WTC11 (cell line): ENCODE measurements at regions not wholly inside any gene's neighbourhood (a gene's known extent, or its start where the extent isn't known, plus 50 kb on each side); places are given as distances from the start of the nearest gene placed in this dataset.
"Not testable (repeated sequence)": the region's sequence is repeated elsewhere in the genome, so short reads cannot be mapped to it uniquely, and the experiment has no call there.

Source experiments
- CDX4 ChIP-seq: fragments of 250-450 bp; sonication (Bioruptor Pico); IDR thresholded peaks from 2 replicates; pipeline ENCODE4 v1.9.0; 2021; ENCODE audit warnings: moderate library complexity, mild to moderate bottlenecking, inconsistent platforms, borderline replicate concordance
- ELF4 ChIP-seq: sonication (generic); formaldehyde crosslinking; IDR thresholded peaks from 2 replicates; pipeline ENCODE4 v1.8.1; 2022; ENCODE audit warnings: low read depth, mild to moderate bottlenecking, moderate library complexity, missing genetic modification reagents
- FOXK1 ChIP-seq: sonication (generic); formaldehyde crosslinking; IDR thresholded peaks from 2 replicates; pipeline ENCODE4 v1.8.0; 2022; ENCODE audit warnings: mild to moderate bottlenecking, moderate library complexity, missing genetic modification reagents
- SMAD3 ChIP-seq: sonication (generic); formaldehyde crosslinking; IDR thresholded peaks from 2 replicates; pipeline ENCODE4 v1.8.0; 2022; ENCODE audit warnings: missing genetic modification reagents, mild to moderate bottlenecking, borderline replicate concordance
- SOX15 ChIP-seq: fragments of 250-450 bp; sonication (Bioruptor Pico); IDR thresholded peaks from 2 replicates; pipeline ENCODE4 v1.9.0; 2021; ENCODE audit warnings: mild to moderate bottlenecking
- TEAD4 ChIP-seq: sonication (generic); formaldehyde crosslinking; IDR thresholded peaks from 2 replicates; pipeline ENCODE4 v1.8.0; 2022; ENCODE audit warnings: mild to moderate bottlenecking, missing genetic modification reagents
- ZNF416 ChIP-seq: fragments of 250-450 bp; sonication (Bioruptor Pico); IDR thresholded peaks from 2 replicates; pipeline ENCODE4 v1.9.0; 2021; ENCODE audit warnings: mild to moderate bottlenecking, inconsistent platforms
- TF ChIP-seq, protein P1 (sequence below): fragments of 200-600 bp; IDR thresholded peaks from 2 replicates; pipeline ENCODE4 v1.8.0; 2022; ENCODE audit warnings: antibody characterized with exemption
- TF ChIP-seq, protein P2 (sequence below): sonication (generic); formaldehyde crosslinking; IDR thresholded peaks from 2 replicates; pipeline ENCODE4 v1.8.0; 2022; ENCODE audit warnings: mild to moderate bottlenecking, missing genetic modification reagents

GRCh38 chr13:37172226-37172625 lies 66.8 kb upstream of the CSNK1A1L start:
- TF ChIP-seq CDX4; FOXK1 (CRISPR knock-in tag); ELF4 (CRISPR knock-in tag); ZNF416; SOX15 (CRISPR knock-in tag); TEAD4 (CRISPR knock-in tag); SMAD3 (CRISPR knock-in tag): not testable (repeated sequence)
- TF ChIP-seq, protein P1, sequence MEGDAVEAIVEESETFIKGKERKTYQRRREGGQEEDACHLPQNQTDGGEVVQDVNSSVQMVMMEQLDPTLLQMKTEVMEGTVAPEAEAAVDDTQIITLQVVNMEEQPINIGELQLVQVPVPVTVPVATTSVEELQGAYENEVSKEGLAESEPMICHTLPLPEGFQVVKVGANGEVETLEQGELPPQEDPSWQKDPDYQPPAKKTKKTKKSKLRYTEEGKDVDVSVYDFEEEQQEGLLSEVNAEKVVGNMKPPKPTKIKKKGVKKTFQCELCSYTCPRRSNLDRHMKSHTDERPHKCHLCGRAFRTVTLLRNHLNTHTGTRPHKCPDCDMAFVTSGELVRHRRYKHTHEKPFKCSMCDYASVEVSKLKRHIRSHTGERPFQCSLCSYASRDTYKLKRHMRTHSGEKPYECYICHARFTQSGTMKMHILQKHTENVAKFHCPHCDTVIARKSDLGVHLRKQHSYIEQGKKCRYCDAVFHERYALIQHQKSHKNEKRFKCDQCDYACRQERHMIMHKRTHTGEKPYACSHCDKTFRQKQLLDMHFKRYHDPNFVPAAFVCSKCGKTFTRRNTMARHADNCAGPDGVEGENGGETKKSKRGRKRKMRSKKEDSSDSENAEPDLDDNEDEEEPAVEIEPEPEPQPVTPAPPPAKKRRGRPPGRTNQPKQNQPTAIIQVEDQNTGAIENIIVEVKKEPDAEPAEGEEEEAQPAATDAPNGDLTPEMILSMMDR = not testable (repeated sequence)
- TF ChIP-seq, protein P2, sequence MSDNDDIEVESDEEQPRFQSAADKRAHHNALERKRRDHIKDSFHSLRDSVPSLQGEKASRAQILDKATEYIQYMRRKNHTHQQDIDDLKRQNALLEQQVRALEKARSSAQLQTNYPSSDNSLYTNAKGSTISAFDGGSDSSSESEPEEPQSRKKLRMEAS (CRISPR knock-in tag) = not testable (repeated sequence)
